ENCODE measurements at regions not wholly inside any gene's neighbourhood (a gene's known extent, or its start where the extent isn't known, plus 50 kb on each side); places are given as distances from the start of the nearest gene placed in this dataset.

DNA sequence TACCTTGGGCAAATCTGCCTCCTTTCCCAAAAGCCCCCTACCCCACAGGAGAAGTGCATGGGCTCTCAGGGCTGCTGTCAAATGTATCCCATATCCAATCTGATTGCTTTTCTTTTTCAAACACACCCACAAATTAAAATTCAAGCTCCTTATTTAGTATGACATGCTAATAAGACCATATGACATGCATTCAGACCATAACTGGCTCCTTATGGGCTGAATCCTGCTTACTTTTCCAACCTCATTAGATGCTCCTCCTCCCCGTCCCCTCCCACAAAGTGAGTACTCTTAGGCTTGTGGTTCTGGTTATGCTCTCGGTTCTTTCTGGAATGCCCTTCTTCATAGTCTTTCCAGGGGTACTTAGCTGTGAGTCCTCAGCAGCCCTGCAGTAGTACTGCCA, 59.0 kb upstream of the TOM1L1 start:
- DNase-seq, result no peak

DNA sequence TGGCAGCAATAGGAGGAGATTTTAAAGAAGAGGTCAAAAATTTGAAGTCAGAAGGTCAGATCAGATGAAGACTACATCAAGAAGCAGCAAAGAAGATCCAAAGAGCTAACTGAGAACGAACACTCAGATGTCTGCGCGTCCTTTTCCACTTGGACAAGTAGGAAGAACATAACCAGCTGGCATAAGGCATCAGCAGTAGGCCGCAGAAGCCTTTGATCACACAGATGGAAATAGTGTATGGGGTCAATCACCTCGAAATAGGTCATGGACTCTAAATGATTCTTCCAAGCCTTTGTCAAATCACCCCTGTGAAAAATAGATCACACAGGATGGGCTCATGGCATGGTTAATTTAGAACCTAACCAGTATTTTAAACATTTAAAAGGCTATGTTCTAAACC, 56.4 kb upstream of the TOM1L1 start:
- no peak for DNase-seq

- no peak for DNase-seq
Observed at GRCh38 chr17:54848368-54848987, 52.2 kb upstream of the TOM1L1 start.

GRCh38 chr17:54849660-54850059, 51.0 kb upstream of the TOM1L1 start:
- DNase-seq, result no peak
